Astrocyte (in vitro differentiated cells and primary cell): ENCODE measurements at regions not wholly inside any gene's neighbourhood (a gene's known extent, or its start where the extent isn't known, plus 50 kb on each side); places are given as distances from the start of the nearest gene placed in this dataset.
A peak's percentile ranks its signal among the peaks of the same experiment; 100 is the strongest.

Experiments used
- DNase-seq: peaks from one replicate; pipeline ENCODE4 v3.0.0-alpha.2; 2010; ENCODE audit warnings: low read depth
- FAIRE-seq: peaks from 2 replicates; lab custom pipeline; 2011; peaks lifted over from hg19 to GRCh38; lab: Jason Lieb, UNC
- H2AFZ ChIP-seq: 2 replicates; pipeline ENCODE4 v1.6.0; 2012; ENCODE audit warnings: low read depth, low read length, inconsistent platforms
- H3K27ac ChIP-seq: 2 replicates; pipeline ENCODE4 v1.5.1; 2011; ENCODE audit warnings: low read depth, low read length, inconsistent platforms
- H3K27me3 ChIP-seq: 2 replicates; pipeline ENCODE4 v1.6.0; 2011; ENCODE audit warnings: low read length, inconsistent platforms; ENCODE audit not compliant: insufficient read depth
- H3K36me3 ChIP-seq: 2 replicates; pipeline ENCODE4 v1.5.1; 2011; ENCODE audit warnings: low read length, inconsistent platforms; ENCODE audit not compliant: insufficient read depth
- H3K4me1 ChIP-seq: 2 replicates; pipeline ENCODE4 v1.5.1; 2011; ENCODE audit warnings: low read length, inconsistent platforms; ENCODE audit not compliant: insufficient read depth
- H3K4me2 ChIP-seq: 2 replicates; pipeline ENCODE4 v1.6.0; 2012; ENCODE audit warnings: low read length, inconsistent platforms
- H3K4me3 ChIP-seq: 2 replicates; pipeline ENCODE4 v1.5.1; 2011; ENCODE audit warnings: low read depth, mild to moderate bottlenecking, low read length, inconsistent platforms; ENCODE audit not compliant: insufficient read depth
- H3K79me2 ChIP-seq: 2 replicates; pipeline ENCODE4 v1.6.0; 2012; ENCODE audit warnings: mild to moderate bottlenecking, low read length, inconsistent platforms; ENCODE audit not compliant: insufficient read depth
- H3K9ac ChIP-seq: 2 replicates; pipeline ENCODE4 v1.6.0; 2012; ENCODE audit warnings: mild to moderate bottlenecking, low read length, inconsistent platforms
- H3K9me3 ChIP-seq: 2 replicates; pipeline ENCODE4 v1.5.1; 2012; ENCODE audit warnings: low read depth, mild to moderate bottlenecking, low read length, inconsistent platforms; ENCODE audit not compliant: insufficient read depth
- H4K20me1 ChIP-seq: 2 replicates; pipeline ENCODE4 v1.6.0; 2012; ENCODE audit warnings: low read length, inconsistent platforms; ENCODE audit not compliant: insufficient read depth
- H3K27ac Mint-ChIP-seq: one replicate; pipeline ENCODE4 v1.8.0; 2021; ENCODE audit warnings: mild to moderate bottlenecking, mixed read lengths; ENCODE audit not compliant: unreplicated experiment
- H3K27me3 Mint-ChIP-seq: one replicate; pipeline ENCODE4 v1.8.0; 2021; ENCODE audit warnings: low read depth, mixed read lengths; ENCODE audit not compliant: unreplicated experiment
- H3K36me3 Mint-ChIP-seq: one replicate; pipeline ENCODE4 v1.8.0; 2021; ENCODE audit warnings: low read depth, mixed read lengths; ENCODE audit not compliant: unreplicated experiment
- H3K4me1 Mint-ChIP-seq: one replicate; pipeline ENCODE4 v1.8.0; 2021; ENCODE audit warnings: low read depth, mixed read lengths; ENCODE audit not compliant: unreplicated experiment
- H3K4me3 Mint-ChIP-seq: one replicate; pipeline ENCODE4 v1.8.0; 2021; ENCODE audit warnings: mild to moderate bottlenecking, moderate library complexity, mixed read lengths; ENCODE audit not compliant: unreplicated experiment
- H3K9me3 Mint-ChIP-seq: one replicate; pipeline ENCODE4 v1.8.0; 2021; ENCODE audit warnings: mild to moderate bottlenecking, mixed read lengths; ENCODE audit not compliant: unreplicated experiment
- CTCF ChIP-seq: IDR thresholded peaks from 2 replicates; pipeline ENCODE4 v1.5.1; 2011; ENCODE audit warnings: low read depth, mild to moderate bottlenecking, inconsistent platforms, low read length, moderate library complexity; ENCODE audit not compliant: insufficient read depth
- EZH2 ChIP-seq: IDR thresholded peaks from 2 replicates; pipeline ENCODE4 v1.6.1; 2012; ENCODE audit warnings: mild to moderate bottlenecking, low read length, inconsistent platforms; ENCODE audit not compliant: insufficient read depth

GRCh38 chr3:177729956-177730681 lies 532.8 kb upstream of the TBL1XR1 start:
- H3K4me3 Mint-ChIP-seq, result no peak overlapping the region
- H3K4me1 Mint-ChIP-seq, result peaks cover 19% of the 10 kb centered on the region
- TF ChIP-seq EZH2, result no peak
- TF ChIP-seq CTCF, result no peak
- peaks cover 6% of the 10 kb centered on the region for H3K27me3 Mint-ChIP-seq
- Histone ChIP-seq H3K4me1 (peaks cover 7% of the 10 kb centered on the region), H2AFZ (no peak overlapping the region), H3K27me3 (no peaks in the 10 kb centered on the region), H3K4me3 (no peak overlapping the region), H3K79me2 (no peaks in the 10 kb centered on the region), H3K9ac (no peak overlapping the region), H3K4me2 (peak overlapping the region; percentile 0), H4K20me1 (no peaks in the 10 kb centered on the region), H3K36me3 (no peaks in the 10 kb centered on the region), H3K27ac (no peak overlapping the region), H3K9me3 (no peaks in the 10 kb centered on the region)
- peaks cover 2% of the 10 kb centered on the region for H3K9me3 Mint-ChIP-seq
- FAIRE-seq (peak; percentile 26), DNase-seq (peak; percentile 66)
- H3K36me3 Mint-ChIP-seq, result no peaks in the 10 kb centered on the region
- no peak overlapping the region for H3K27ac Mint-ChIP-seq

- H3K9me3 ChIP-seq, result no peaks in the 10 kb centered on the region
- Mint-ChIP-seq H3K9me3 (peaks cover 2% of the 10 kb centered on the region), H3K4me1 (peaks cover 17% of the 10 kb centered on the region), H3K4me3 (no peak overlapping the region), H3K27me3 (peaks cover 6% of the 10 kb centered on the region), H3K36me3 (no peaks in the 10 kb centered on the region), H3K27ac (no peak overlapping the region)
- H3K27ac ChIP-seq, result no peak overlapping the region
- no peaks in the 10 kb centered on the region for H4K20me1 ChIP-seq
- TF ChIP-seq EZH2 (no peak), CTCF (no peak)
- no peaks in the 10 kb centered on the region for H3K36me3 ChIP-seq
- H3K27me3 ChIP-seq, result no peaks in the 10 kb centered on the region
- H3K79me2 ChIP-seq, result no peaks in the 10 kb centered on the region
- H3K4me2 ChIP-seq, result no peak overlapping the region
- no peak overlapping the region for H2AFZ ChIP-seq
- no peak for DNase-seq
- H3K4me1 ChIP-seq, result peaks cover 7% of the 10 kb centered on the region
- FAIRE-seq, result no peak
- no peak overlapping the region for H3K4me3 ChIP-seq
- no peak overlapping the region for H3K9ac ChIP-seq
Observed at GRCh38 chr3:177730814-177731213, 533.5 kb upstream of the TBL1XR1 start.

GRCh38 chr3:177731644-177732268 lies 534.5 kb upstream of the TBL1XR1 start:
- H3K27me3 ChIP-seq, result no peaks in the 10 kb centered on the region
- H4K20me1 ChIP-seq, result no peaks in the 10 kb centered on the region
- no peaks in the 10 kb centered on the region for H3K9me3 ChIP-seq
- TF ChIP-seq EZH2, result no peak
- TF ChIP-seq CTCF, result no peak
- DNase-seq (peak; percentile 86), FAIRE-seq (peak; percentile 32)
- no peak overlapping the region for H3K27ac ChIP-seq
- H3K79me2 ChIP-seq, result no peaks in the 10 kb centered on the region
- H3K27ac Mint-ChIP-seq, result no peak overlapping the region
- no peak overlapping the region for H3K9ac ChIP-seq
- H2AFZ ChIP-seq, result no peak overlapping the region
- peaks cover 3% of the 10 kb centered on the region for H3K27me3 Mint-ChIP-seq
- peaks cover 17% of the 10 kb centered on the region for H3K4me1 Mint-ChIP-seq
- no peaks in the 10 kb centered on the region for H3K36me3 ChIP-seq
- peaks cover 7% of the 10 kb centered on the region for H3K4me1 ChIP-seq
- peaks cover 2% of the 10 kb centered on the region for H3K9me3 Mint-ChIP-seq
- H3K4me3 ChIP-seq, result no peak overlapping the region
- no peaks in the 10 kb centered on the region for H3K36me3 Mint-ChIP-seq
- H3K4me3 Mint-ChIP-seq, result no peak overlapping the region
- peak overlapping the region; percentile 23 for H3K4me2 ChIP-seq
